GM12878 (cell line): ENCODE measurements at regions not wholly inside any gene's neighbourhood (a gene's known extent, or its start where the extent isn't known, plus 50 kb on each side); places are given as distances from the start of the nearest gene placed in this dataset.

Experiments used
- ATF2 ChIP-seq: IDR thresholded peaks from 2 replicates; pipeline ENCODE4 v1.6.1; 2012; ENCODE audit warnings: low read length, inconsistent platforms
- ATF7 ChIP-seq: fragments of 450-650 bp; IDR thresholded peaks from 2 replicates; pipeline ENCODE4 v1.6.1; 2016; ENCODE audit warnings: low read depth, mild to moderate bottlenecking
- BHLHE40 ChIP-seq, 2 experiments: fragments of 450-650 bp in 1 of 2; IDR thresholded peaks; 2 replicates each; pipeline ENCODE4 v1.6.1; 2011 to 2017; ENCODE audit warnings: low read depth in 2 of 2, borderline replicate concordance in 1 of 2, improper control_type of control experiment in 1 of 2, low read length in 1 of 2, mild to moderate bottlenecking in 1 of 2
- CBX5 ChIP-seq: sonication (generic); IDR thresholded peaks from 2 replicates; pipeline ENCODE4 v1.6.1; 2016; ENCODE audit warnings: low read depth, moderate library complexity, mild to moderate bottlenecking, inconsistent platforms
- EGR1 ChIP-seq, 2 experiments: IDR thresholded peaks; 1 replicate in 1 of 2; 2 replicates in 1 of 2; pipeline ENCODE4 v1.6.1; 2011 to 2012; ENCODE audit warnings: low read depth in 2 of 2, low read length in 2 of 2, borderline replicate concordance in 1 of 2, mild to moderate bottlenecking in 1 of 2, moderate library complexity in 1 of 2
- ESRRA ChIP-seq: IDR thresholded peaks from 2 replicates; pipeline ENCODE4 v1.6.1; 2012; ENCODE audit warnings: mild to moderate bottlenecking, low read length, improper control_type of control experiment
- HDAC6 ChIP-seq: fragments of 200-600 bp; sonication (generic); IDR thresholded peaks from one replicate; pipeline ENCODE4 v1.8.0; 2017; ENCODE audit warnings: antibody characterized with exemption; ENCODE audit not compliant: unreplicated experiment
- IKZF2 ChIP-seq, 2 experiments: fragments of 450-650 bp; IDR thresholded peaks; 2 replicates each; pipeline ENCODE4 v1.6.1; 2017; ENCODE audit warnings: mild to moderate bottlenecking in 2 of 2, moderate library complexity in 2 of 2
- KAT2A ChIP-seq: conservative IDR thresholded peaks from 2 replicates; pipeline ENCODE4 v1.6.1; 2011; ENCODE audit warnings: low read depth, low read length; ENCODE audit not compliant: control insufficient read depth
- MEF2A ChIP-seq: IDR thresholded peaks from 2 replicates; pipeline ENCODE4 v1.6.1; 2011; ENCODE audit warnings: low read depth, mild to moderate bottlenecking, low read length, moderate library complexity; ENCODE audit not compliant: insufficient read depth
- MEF2B ChIP-seq: fragments of 450-650 bp; IDR thresholded peaks from 2 replicates; pipeline ENCODE4 v1.6.1; 2018; ENCODE audit warnings: mild to moderate bottlenecking, moderate library complexity; ENCODE audit not compliant: partially characterized antibody, poor library complexity, severe bottlenecking
- NR2C1 ChIP-seq: fragments of 450-650 bp; IDR thresholded peaks from 2 replicates; pipeline ENCODE4 v1.6.1; 2017; ENCODE audit warnings: antibody characterized with exemption, mild to moderate bottlenecking, moderate library complexity
- PAX8 ChIP-seq: fragments of 450-650 bp; IDR thresholded peaks from 2 replicates; pipeline ENCODE4 v1.6.1; 2017; ENCODE audit warnings: mild to moderate bottlenecking, moderate library complexity
- POLR2A ChIP-seq: IDR thresholded peaks from 2 replicates; pipeline ENCODE4 v1.6.1; 2011; ENCODE audit warnings: low read depth, mild to moderate bottlenecking, low read length
- RUNX3 ChIP-seq: IDR thresholded peaks from 2 replicates; pipeline ENCODE4 v1.6.1; 2012; ENCODE audit warnings: low read length, inconsistent platforms
- USF1 ChIP-seq: IDR thresholded peaks from 2 replicates; pipeline ENCODE4 v1.6.1; 2011; ENCODE audit warnings: borderline replicate concordance, low read depth, mild to moderate bottlenecking, moderate library complexity, mixed read lengths, low read length; ENCODE audit not compliant: insufficient read depth; ENCODE audit errors: extremely low read length
- USF2 ChIP-seq: IDR thresholded peaks from 2 replicates; pipeline ENCODE4 v1.6.1; 2011; ENCODE audit warnings: low read depth, low read length, improper control_type of control experiment, borderline replicate concordance
- YBX1 ChIP-seq: fragments of 450-650 bp; IDR thresholded peaks from 2 replicates; pipeline ENCODE4 v1.6.1; 2016; ENCODE audit warnings: antibody characterized with exemption
- ZBTB33 ChIP-seq: fragments of 450-650 bp; IDR thresholded peaks from 2 replicates; pipeline ENCODE4 v1.6.1; 2017; ENCODE audit warnings: mild to moderate bottlenecking
- ZNF384 ChIP-seq: IDR thresholded peaks from 2 replicates; pipeline ENCODE4 v1.6.1; 2012; ENCODE audit warnings: low read depth, mild to moderate bottlenecking, low read length, improper control_type of control experiment, borderline replicate concordance
- ZNF687 ChIP-seq: fragments of 450-650 bp; IDR thresholded peaks from 2 replicates; pipeline ENCODE4 v1.6.1; 2017; ENCODE audit warnings: mild to moderate bottlenecking, moderate library complexity

- no peak for TF ChIP-seq ZNF687
- peak; percentile 12 to 20; a peak in 2 of 4 replicates for TF ChIP-seq BHLHE40 (IDR thresholded peaks at IDR 0.05; ENCODE audit: borderline replicate concordance in 1 of 2, low read depth in 2 of 2, low read length in 1 of 2)
- TF ChIP-seq USF2: no peak
- no peak for TF ChIP-seq POLR2A
- peak; percentile 92 for TF ChIP-seq CBX5
- peak; percentile 29 for TF ChIP-seq MEF2B
- no peak for TF ChIP-seq ZNF384
- TF ChIP-seq ATF2: peak; percentile 98
- TF ChIP-seq YBX1: no peak
- no peak for TF ChIP-seq ZBTB33
- TF ChIP-seq ESRRA: no peak
- no peak for TF ChIP-seq KAT2A
- peak; percentile 64 for TF ChIP-seq ATF7
- TF ChIP-seq HDAC6: no peak
- peak; percentile 95 to 97 for TF ChIP-seq IKZF2 (IDR thresholded peaks at IDR 0.05)
- TF ChIP-seq NR2C1: no peak
- no peak for TF ChIP-seq USF1
- peak; percentile 100 for TF ChIP-seq RUNX3
- TF ChIP-seq MEF2A: peak; percentile 91
- peak in 1 of 2 experiments; percentile 42; a peak in 1 of 3 replicates for TF ChIP-seq EGR1 (IDR thresholded peaks at IDR 0.05; ENCODE audit: borderline replicate concordance in 1 of 2, low read depth in 2 of 2, low read length in 2 of 2)
- no peak for TF ChIP-seq PAX8
Observed at GRCh38 chr20:17825960-17826843, 126.4 kb downstream of the BANF2 start (continued).
